ENCODE measurements at regions not wholly inside any gene's neighbourhood (a gene's known extent, or its start where the extent isn't known, plus 50 kb on each side); places are given as distances from the start of the nearest gene placed in this dataset.

DNA sequence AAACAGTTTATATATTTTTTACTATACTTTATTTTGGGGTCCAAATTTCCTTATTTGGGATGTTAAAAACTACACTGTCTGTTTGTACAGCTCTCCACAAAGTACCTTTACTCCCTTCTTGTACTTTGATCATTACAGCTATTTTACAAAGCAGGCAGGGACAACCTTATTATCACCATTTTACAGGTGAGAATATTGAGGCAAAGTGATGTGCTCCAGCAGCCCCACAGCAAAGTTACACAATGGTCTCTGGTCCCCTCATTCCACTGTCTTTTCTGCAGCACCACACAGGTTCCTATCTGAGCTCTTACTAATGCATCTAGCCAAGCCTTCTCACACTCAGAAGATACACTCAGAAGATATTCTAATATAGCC lies 457.3 kb downstream of the RASEF start:
- no peak for DNase-seq
- intact Hi-C loops (cut with DNase I) = loop anchor here in 1 of 2 donors (5.0 kb wide), 2 partner anchors 68 to 1083 kb away; no protein-coding TSS in a partner anchor
- no peak for ATAC-seq

DNA sequence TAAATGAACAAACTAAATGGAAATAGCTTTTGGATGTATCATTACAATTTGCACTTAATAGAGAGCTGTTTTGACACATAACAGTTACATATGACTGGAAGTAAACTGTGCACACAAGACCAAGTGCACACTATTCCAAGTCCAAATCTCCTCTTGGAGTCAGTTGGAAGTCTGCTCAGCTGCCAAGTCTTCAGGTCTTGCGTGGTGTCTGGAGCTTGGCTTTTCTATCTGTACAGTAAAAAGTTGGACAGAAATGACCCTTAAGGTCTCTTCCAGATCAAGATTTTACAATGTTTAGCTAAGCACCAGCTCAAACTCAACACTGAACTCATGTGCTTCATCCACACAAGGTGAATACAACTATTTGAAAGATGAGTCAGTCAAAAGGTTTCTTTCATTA lies 456.9 kb downstream of the RASEF start:
- intact Hi-C loops (cut with DNase I) = loop anchor here in 1 of 2 donors (5.0 kb wide), 2 partner anchors 69 to 1084 kb away; no protein-coding TSS in a partner anchor
- DNase-seq (no peak), ATAC-seq (peak in 1 of 2 donors; percentile 18)

DNA sequence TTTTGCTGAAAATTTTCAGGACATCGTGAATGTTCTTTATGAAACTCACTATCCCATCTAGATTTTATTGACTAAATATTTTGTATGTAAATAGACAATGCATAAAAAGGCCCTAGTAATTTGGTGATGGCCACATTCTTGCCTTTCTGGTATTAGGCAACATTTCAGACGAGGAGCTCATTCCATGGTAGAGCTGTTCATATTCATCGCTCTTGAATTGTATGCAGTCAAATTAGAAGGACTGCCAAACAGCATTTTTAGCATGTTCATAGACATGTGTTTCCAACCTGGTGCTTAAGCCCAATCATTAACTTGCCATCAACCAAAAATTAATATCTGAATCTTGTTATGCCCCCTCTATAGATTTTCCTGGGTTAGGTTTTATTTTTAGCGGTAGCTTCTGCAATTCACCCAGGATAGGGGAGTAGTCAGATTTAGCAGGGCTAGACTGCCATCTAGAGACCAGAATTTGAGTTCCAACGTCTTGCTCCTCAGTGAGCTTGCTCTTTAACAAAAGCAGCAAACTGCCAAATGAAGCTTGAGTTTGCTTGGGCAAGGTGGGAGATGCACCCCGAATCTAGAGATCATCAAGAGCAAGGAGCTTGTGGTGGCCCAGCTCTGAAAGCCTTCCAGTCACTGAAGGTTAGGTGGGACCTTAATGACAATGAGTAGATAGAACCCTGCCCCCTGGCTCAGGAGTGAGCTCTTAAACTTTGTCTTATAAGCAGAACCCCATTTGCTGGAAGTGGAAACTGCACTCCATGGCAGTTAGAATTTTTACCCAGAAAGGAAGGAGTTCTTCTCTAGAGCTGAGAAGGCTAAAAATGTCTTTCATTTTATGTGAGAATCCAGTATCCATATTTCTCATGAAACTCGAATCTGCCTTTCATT lies 456.2 kb downstream of the RASEF start:
- ATAC-seq (peak; percentile 85 to 87), DNase-seq (no peak)
- intact Hi-C loops (cut with DNase I) = loop anchor here in 1 of 2 donors (5.0 kb wide), 2 partner anchors 69 to 1084 kb away; no protein-coding TSS in a partner anchor

DNA sequence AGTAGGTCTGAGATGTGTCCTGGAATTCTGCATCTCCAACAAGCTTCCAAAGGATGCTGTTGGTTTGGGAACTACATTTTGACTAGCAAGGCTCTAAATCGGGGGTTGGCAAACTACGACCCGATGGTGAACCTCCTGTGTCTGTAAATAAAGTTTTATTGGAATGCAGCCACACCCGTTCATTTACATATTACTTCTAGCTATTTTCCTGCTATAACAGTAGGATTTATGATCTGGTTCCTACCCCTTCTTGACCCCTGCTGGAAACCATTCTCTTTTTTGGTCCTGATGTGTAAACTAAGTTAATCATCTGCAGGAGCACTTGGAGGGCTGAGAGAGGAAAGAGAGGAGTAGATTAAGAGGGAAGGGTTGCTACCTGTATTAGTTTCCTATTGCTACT lies 454.5 kb downstream of the RASEF start:
- intact Hi-C loops (cut with DNase I) = loop anchor here in 1 of 2 donors (5.0 kb wide), 2 partner anchors 71 to 1086 kb away; no protein-coding TSS in a partner anchor
- no peak for ATAC-seq
- no peak for DNase-seq

DNA sequence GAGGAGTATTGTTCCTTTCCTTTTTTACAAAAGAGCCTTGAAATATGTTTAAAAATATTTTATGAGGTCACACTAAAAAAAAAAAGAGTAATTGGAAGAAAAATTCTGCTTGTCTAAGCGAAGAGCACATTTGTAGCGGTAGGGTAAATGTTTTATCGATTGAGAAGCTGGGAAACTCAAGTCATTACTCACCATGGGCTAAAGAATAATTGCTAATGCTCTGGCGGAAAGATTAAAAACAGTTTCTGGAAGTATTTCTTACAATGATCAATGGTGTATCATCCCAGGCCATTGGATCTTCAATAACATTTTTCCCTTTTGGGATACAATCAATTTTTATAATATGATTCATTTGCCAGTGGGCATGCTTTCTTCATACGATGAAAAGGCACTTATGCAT lies 450.0 kb downstream of the RASEF start:
- intact Hi-C loops (cut with DNase I) = no loop called here
- ATAC-seq = no peak
- DNase-seq = no peak

DNA sequence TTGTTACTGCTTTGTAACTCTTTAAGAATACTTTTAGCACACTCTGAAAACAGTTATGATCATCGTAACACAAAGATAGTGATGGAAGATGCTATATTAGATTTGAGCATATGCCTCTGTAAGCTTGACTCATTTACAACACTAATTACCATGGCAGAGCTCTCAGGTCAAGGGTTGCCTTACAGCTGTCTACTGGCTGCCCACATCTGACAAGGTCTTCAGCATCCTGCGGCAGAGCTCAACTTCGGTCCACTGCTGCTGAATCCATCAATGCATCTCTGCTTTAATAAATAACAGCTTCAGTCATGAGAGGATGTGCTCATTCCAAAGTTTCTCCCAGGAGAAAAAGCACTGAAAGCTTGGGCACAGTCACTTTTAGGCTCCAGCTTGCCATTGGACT lies 449.4 kb downstream of the RASEF start:
- ATAC-seq (no peak), DNase-seq (no peak)
- intact Hi-C loops (cut with DNase I) = no loop called here

DNA sequence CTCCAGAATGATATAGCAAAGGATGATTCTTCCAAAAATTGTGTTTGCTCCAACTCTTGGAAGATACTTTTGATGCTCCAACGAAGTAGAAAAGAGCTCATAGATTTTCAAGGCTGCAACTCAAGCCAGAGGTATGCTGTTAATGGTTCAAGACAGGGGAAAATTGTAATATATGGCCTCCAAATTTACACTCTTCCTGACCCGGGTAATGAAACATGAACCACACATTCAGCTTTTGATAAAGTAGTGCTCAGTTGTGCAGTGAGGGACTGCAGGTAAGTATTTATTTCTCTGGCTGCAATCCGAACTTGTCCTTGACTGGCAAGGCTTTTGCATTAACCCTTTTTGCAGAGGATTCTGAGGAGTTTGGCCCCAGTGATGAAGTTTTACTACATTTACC lies 446.4 kb downstream of the RASEF start:
- intact Hi-C loops (cut with DNase I) = no loop called here
- no peak for ATAC-seq
- DNase-seq = no peak

DNA sequence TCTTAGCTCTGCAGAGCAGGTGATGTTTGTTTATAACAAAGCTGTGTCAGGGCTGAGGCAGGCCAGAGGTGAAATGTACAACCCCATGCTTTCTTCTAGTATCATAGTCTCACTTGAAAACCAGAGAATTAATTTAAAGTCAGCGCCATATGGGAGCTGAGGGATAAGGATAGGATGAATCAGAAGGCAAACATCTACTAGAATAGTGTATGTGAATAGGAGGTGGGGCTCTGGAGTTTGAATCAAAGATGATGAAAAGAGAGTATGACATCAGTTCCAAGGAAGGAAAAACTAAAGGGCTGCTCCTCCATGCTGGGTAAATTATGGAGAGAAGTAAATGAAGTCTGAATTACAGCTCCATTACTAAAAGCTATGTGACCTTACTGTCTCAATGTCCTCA lies 441.5 kb downstream of the RASEF start:
- intact Hi-C loops (cut with DNase I) = no loop called here

DNA sequence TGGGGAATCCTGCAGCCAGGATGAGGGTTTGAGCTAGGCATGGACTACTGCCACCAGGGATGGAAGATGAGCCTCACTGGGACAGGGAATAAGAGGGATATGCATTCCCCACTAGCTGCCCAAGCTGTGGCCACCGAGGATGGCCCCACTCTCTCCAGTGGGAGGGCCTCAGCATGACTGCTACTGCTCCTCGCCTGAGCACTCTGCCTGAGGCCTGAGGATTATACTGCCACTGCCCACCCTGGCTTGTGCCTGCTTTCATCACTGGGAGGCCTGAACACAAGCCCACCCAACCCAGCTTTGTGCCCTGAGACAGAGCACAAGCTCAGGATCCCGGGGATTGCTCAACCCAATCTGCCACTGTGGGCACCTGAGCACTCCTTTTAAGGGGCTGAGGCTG lies 425.6 kb downstream of the RASEF start:
- no peak for DNase-seq
- no peak for ATAC-seq
- intact Hi-C loops (cut with DNase I) = no loop called here

More for the DNA sequence above, 441.5 kb downstream of the RASEF start:
- DNase-seq (no peak), ATAC-seq (no peak)

DNA sequence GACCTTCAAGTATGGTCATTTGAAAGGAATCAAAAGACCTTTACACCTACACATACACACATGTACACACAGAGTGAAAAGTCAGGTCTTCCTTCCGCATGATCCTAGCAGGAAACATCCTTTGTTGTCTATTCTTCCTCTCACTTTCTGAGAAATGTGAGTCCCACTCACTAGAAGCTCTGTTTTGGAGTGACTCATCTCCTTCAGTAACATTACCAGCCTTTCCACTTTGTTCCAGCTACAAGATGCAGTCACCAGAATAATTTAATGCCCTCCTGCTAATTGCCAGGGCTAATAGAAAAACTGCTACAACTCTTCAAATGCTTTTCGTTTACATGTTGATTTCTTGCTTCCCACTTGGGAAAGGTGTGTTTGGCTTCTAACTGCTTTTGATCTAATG lies 417.3 kb downstream of the RASEF start:
- ATAC-seq = no peak
- intact Hi-C loops (cut with DNase I) = no loop called here
- no peak for DNase-seq

DNA sequence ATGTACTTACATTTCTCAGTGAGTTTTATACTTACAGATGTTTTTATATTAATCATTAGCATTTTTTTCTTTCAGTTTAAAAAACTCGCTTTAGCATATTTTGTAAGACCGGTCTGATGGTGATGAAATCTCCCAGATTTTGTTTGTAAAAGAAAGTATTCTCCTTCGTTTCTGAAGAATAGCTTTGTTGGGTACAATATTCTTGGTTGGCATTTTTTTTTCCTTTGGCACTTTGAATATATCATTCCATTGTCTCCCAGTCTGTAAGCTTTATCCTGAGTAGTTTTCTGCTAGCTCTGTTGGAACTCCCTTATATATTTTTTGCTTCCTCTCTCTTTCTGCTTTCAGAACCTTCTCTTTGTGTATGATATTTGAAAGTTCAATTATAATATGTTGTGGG lies 412.6 kb downstream of the RASEF start:
- intact Hi-C loops (cut with DNase I) = no loop called here
- ATAC-seq = no peak
- DNase-seq = no peak

DNA sequence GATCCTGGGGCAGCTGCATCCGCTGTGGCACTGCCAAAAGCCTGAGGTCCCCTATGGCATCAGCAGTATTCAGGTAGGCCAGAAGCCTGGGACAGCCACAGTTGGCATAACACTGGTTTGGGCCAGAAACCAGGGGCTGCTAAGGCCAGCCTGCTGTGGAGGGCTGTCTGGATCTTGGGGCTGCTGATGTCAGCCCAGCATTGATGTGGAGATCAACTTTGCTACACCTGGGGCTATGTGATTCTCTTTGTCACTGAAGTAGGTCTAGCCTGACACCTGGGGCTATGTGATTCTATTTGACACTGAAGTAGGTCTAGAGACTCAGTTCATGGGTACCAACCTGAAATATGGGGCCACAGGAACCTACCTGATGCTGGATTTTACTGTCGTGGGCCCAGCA lies 411.5 kb downstream of the RASEF start:
- intact Hi-C loops (cut with DNase I) = no loop called here
- DNase-seq (no peak), ATAC-seq (no peak)

DNA sequence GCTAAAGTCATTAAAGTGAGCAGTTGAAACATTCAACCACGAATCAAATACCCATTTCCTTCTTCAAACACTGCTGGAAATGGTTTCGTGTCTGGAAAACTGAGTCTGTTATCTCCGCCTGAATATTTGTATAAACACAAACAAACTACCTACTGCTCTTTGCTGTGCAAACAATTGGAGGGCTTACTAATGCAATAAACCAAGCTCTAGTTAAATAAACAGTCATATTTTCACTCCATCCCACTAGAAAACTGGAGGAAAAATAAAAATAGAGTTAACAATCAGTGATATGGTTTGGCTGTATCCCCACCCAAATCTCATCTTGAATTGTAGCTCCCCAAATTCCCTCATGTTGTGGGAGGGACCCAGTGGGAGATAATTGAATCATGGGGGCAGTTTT lies 397.6 kb downstream of the RASEF start:
- intact Hi-C loops (cut with DNase I) = no loop called here

DNA sequence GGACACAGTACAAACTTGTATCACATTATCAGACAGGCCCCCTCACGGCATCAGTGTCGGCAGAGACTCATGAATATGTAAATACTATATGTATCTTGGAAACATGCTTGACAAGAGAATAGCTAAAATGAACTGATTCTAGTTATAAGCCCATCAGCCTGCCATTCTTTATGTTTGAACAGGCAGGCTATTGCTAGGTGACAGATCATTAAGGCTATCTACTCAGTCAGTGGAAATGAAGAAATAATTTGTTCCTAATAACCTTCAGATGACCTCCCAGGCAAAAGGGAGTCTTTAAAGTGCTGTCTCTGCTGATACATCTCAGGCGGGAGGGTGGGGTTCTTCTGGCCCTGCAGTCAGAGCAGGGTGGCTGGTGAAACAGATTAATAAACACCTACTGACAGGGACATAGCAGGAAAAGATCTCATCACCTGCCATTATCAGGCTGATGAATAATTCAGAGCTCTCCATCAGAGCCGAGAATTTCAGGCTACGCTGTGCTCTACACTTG lies 394.2 kb downstream of the RASEF start:
- intact Hi-C loops (cut with DNase I) = no loop called here
- no peak for DNase-seq
- no peak for ATAC-seq

More for the DNA sequence above, 397.6 kb downstream of the RASEF start:
- ATAC-seq = no peak
- no peak for DNase-seq

DNA sequence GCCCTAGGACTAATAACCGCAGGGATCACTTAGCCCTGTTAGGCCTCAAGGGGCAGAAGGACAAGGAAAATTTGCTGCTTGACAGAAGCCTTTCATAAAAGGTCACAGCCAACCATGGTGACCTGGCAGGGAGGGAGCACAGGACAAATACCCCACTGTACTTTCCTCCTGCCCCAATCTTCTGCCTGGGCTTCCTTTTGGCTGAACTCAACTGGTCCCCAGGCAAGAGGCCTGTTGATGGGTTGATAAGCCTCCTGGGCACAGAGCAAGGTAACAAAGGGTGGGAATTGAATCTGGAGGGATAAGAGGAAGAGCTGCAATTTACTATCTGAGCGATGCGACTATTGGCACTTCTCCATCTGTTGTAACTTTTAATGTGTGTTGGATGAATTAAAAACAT lies 392.9 kb downstream of the RASEF start:
- intact Hi-C loops (cut with DNase I) = no loop called here

DNA sequence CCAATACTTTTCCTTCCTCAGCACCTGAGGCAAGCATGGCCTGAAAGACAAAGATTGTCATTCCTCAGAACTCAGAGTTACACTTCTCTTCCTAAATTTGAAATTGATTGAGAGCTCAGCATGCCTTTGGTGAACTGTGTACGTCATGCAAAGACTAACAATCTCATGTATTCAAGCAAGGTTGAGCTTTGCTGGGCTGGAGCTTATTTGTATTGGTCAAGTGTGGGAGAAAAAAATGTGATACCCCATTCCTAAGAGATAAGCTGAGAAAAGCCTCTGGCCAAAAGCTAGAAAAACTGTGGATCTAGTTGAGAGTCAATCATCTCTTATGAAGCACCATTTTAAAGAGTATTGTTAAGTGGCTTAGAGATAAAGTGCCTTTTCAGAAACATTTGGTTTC lies 392.2 kb downstream of the RASEF start:
- DNase-seq (no peak), ATAC-seq (no peak)

More for the DNA sequence above, 392.9 kb downstream of the RASEF start:
- DNase-seq (no peak), ATAC-seq (no peak)

DNA sequence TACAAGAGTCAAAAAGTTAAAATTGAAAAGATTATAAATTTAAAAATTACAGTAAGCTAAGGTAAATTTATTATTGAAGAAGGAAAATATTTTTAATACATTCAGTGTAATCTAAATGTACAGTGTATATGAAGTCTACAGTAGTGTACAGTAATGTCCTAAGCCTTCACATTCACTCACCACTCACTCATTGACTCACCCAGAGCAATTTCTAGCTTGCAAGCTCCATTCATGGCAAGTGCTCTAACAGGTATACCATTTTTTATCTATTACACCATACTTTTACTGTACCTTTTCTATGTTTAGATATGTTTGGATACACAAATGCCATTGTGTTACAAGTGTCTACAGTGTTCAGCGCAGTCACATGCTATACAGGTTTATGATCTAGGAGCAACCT lies 389.7 kb downstream of the RASEF start:
- ATAC-seq (no peak), DNase-seq (no peak)
- intact Hi-C loops (cut with DNase I) = no loop called here

More for the DNA sequence above, 392.2 kb downstream of the RASEF start:
- intact Hi-C loops (cut with DNase I) = no loop called here

DNA sequence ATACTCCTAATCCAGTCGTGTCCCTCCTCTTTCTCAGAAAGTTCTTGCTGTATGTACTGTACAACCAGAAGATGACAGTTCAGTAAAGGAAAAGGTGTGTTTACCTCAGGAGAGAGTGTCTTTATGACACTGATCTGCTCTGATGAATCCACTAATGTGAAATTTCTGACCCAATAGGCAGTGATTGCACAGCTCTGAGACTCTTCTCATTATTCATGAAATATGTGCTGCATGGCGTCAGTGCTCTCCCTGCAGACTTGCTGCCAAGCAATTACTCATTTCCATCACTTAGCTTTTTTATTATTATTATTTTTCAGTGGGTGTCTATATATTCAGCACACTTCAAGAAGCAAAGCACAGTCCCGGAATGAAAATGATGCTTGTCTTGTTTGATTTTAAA lies 389.0 kb downstream of the RASEF start:
- ATAC-seq (no peak), DNase-seq (no peak)
- intact Hi-C loops (cut with DNase I) = no loop called here

DNA sequence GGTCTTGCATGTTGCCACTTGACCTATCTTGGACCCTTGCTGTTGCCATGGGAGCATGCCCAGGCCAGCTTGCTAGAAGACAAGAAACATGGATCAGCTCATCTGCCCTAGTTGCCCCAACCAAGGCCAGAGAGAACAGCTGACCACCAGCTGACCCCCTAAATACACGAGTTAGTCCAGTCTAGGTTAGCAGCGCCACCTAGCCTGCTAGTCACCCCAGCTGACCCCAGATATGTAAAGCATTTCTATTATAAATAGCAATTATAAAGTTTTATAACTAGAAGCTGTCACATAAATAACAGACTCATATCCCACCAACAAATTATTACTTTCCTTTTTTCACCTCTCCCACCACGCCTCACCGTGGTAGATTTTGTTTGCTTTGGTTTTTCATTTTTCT lies 387.8 kb downstream of the RASEF start:
- DNase-seq = no peak
- ATAC-seq = no peak
- intact Hi-C loops (cut with DNase I) = no loop called here

DNA sequence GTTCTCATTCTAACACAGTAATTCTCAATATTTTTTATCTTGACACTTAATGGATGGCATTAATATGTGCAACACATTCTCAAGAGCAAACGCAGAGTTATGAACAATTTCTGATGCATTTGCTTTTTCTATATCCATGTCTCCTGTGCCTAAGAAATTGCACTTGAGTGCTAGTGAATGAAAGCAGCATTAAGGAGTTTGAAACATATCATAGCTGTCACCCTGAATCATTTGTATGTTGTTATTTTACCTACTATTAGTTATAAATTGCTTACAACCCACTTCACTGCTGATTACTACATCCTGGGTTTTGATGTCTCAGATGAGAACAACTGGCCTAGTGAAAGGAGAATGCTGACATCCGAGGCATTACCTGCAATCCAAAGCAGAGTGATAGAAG lies 387.3 kb downstream of the RASEF start:
- ATAC-seq = no peak
- intact Hi-C loops (cut with DNase I) = no loop called here
- DNase-seq = no peak

DNA sequence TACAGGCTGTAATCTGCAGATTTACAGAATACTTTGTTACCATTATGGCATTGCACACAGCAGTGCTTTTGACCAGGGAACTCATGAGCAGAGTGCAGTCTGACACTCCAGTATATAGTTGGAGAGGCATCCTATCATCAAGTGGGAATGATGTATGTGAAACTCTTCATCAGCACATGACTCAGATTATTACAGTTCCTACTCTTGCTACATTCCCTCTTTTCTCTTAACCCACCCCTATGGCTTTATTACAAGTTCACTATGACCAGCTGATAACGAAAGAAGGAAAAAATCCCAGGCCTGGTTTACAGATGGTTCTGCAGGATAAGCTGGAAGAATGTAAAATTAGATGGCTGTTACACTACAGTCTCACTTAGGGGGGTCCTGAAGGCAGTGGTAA lies 385.9 kb downstream of the RASEF start:
- no peak for DNase-seq
- intact Hi-C loops (cut with DNase I) = no loop called here
- ATAC-seq = no peak

Measured in left cardiac atrium (tissue), 4 donors.